Transverse colon (tissue), 4 donors: ENCODE measurements at regions not wholly inside any gene's neighbourhood (a gene's known extent, or its start where the extent isn't known, plus 50 kb on each side); places are given as distances from the start of the nearest gene placed in this dataset.

ENCODE experiments used
- CTCF ChIP-seq, 5 experiments: fragments of 200-600 bp in 3 of 5; fragments of 450-650 bp in 2 of 5; sonication (generic) in 3 of 5; IDR thresholded peaks; 1 replicate in 2 of 5; 2 replicates in 3 of 5; pipeline ENCODE4 v1.5.1; 2016 to 2017; ENCODE audit warnings: antibody characterized with exemption in 5 of 5, inconsistent platforms in 3 of 5, mild to moderate bottlenecking in 2 of 5, moderate library complexity in 1 of 5
- POLR2AphosphoS5 ChIP-seq, 3 donors: sonication (generic); formaldehyde crosslinking; IDR thresholded peaks; one replicate each; pipeline ENCODE4 v1.6.1; 2016; ENCODE audit warnings: antibody characterized with exemption in 3 of 3

GRCh38 chr7:135800560-135800959, 51.9 kb upstream of the FAM180A start:
- no peak for TF ChIP-seq CTCF (IDR thresholded peaks at IDR 0.05)
- no peak for TF ChIP-seq POLR2AphosphoS5 (IDR thresholded peaks at IDR 0.05)
